LoVo (cell line): ENCODE measurements at regions not wholly inside any gene's neighbourhood (a gene's known extent, or its start where the extent isn't known, plus 50 kb on each side); places are given as distances from the start of the nearest gene placed in this dataset.

Experiments
- DNase-seq: peaks from one replicate; pipeline ENCODE4 v3.0.0-alpha.2; 2016; ENCODE audit warnings: low spot score

- no peak for DNase-seq
Measured at GRCh38 chr6:165949324-165949723, 218.3 kb downstream of the TBXT start.

- no peak for DNase-seq
Measured at GRCh38 chr6:165944002-165944466, 223.6 kb downstream of the TBXT start.

GRCh38 chr6:165941786-165942185 is 225.9 kb downstream of the TBXT start:
- DNase-seq, result no peak

- no peak for DNase-seq
Measured at GRCh38 chr6:165941249-165941775, 226.3 kb downstream of the TBXT start.

GRCh38 chr6:165940366-165940765 is 227.3 kb downstream of the TBXT start:
- DNase-seq, result no peak

- DNase-seq, result no peak
Measured at GRCh38 chr6:165939601-165940290, 227.9 kb downstream of the TBXT start.

- no peak for DNase-seq
Measured at GRCh38 chr6:165939047-165939446, 228.6 kb downstream of the TBXT start.

GRCh38 chr6:165937564-165938358 is 229.9 kb downstream of the TBXT start:
- DNase-seq, result no peak

GRCh38 chr6:165936660-165937059 is 231.0 kb downstream of the TBXT start:
- DNase-seq, result no peak

- DNase-seq, result no peak
Measured at GRCh38 chr6:165936096-165936495, 231.6 kb downstream of the TBXT start.

- DNase-seq, result no peak
Measured at GRCh38 chr6:165931675-165932074, 236.0 kb downstream of the TBXT start.

GRCh38 chr6:165930668-165931214 is 236.9 kb downstream of the TBXT start:
- no peak for DNase-seq

GRCh38 chr6:165929607-165930006 is 238.0 kb downstream of the TBXT start:
- no peak for DNase-seq

- no peak for DNase-seq
Measured at GRCh38 chr6:165926378-165926777, 241.3 kb downstream of the TBXT start.

- no peak for DNase-seq
Measured at GRCh38 chr6:165925474-165926156, 242.0 kb downstream of the TBXT start.

- no peak for DNase-seq
Measured at GRCh38 chr6:165922309-165922794, 245.3 kb downstream of the TBXT start.

GRCh38 chr6:165920896-165921671 is 246.6 kb downstream of the TBXT start:
- no peak for DNase-seq

- DNase-seq, result no peak
Measured at GRCh38 chr6:165917576-165917975, 250.1 kb downstream of the TBXT start.

GRCh38 chr6:165915022-165915770 is 252.2 kb upstream of the PDE10A start:
- DNase-seq, result no peak
